Endodermal cell (in vitro differentiated cells): ENCODE measurements at regions not wholly inside any gene's neighbourhood (a gene's known extent, or its start where the extent isn't known, plus 50 kb on each side); places are given as distances from the start of the nearest gene placed in this dataset.

Experiments
- DNase-seq: peaks from one replicate; pipeline ENCODE4 v3.0.0-alpha.2; 2017
- H3K27ac ChIP-seq: 2 replicates; pipeline ENCODE4 v1.5.1; 2013; ENCODE audit warnings: mild to moderate bottlenecking, low read depth, low read length, moderate library complexity
- H3K27me3 ChIP-seq: 2 replicates; pipeline ENCODE4 v1.6.1; 2013; ENCODE audit warnings: mild to moderate bottlenecking, low read length, moderate library complexity; ENCODE audit not compliant: insufficient read depth, control insufficient read depth, poor library complexity, severe bottlenecking
- H3K36me3 ChIP-seq: 2 replicates; pipeline ENCODE4 v1.7.0; 2013; ENCODE audit warnings: mild to moderate bottlenecking, low read length, moderate library complexity; ENCODE audit not compliant: control insufficient read depth, insufficient read depth
- H3K4me1 ChIP-seq: one replicate; pipeline ENCODE4 v1.7.0; 2013; ENCODE audit warnings: low read length; ENCODE audit not compliant: control insufficient read depth, insufficient read depth
- H3K4me3 ChIP-seq: 2 replicates; pipeline ENCODE4 v1.5.1; 2013; ENCODE audit warnings: mild to moderate bottlenecking, low read length, moderate library complexity
- H3K9ac ChIP-seq: 2 replicates; pipeline ENCODE4 v1.6.1; 2013; ENCODE audit warnings: mild to moderate bottlenecking, low read length, moderate library complexity; ENCODE audit not compliant: poor library complexity, severe bottlenecking; ENCODE audit errors: extremely low read depth
- H3K9me3 ChIP-seq: 2 replicates; pipeline ENCODE4 v1.6.1; 2013; ENCODE audit warnings: mild to moderate bottlenecking, low read length, moderate library complexity; ENCODE audit not compliant: control insufficient read depth
- H3K27ac Mint-ChIP-seq: 2 replicates; pipeline ENCODE4 v1.8.0; 2020; ENCODE audit warnings: mixed read lengths
- H3K27me3 Mint-ChIP-seq: 2 replicates; pipeline ENCODE4 v1.8.0; 2021; ENCODE audit warnings: mild to moderate bottlenecking, mixed read lengths; ENCODE audit not compliant: insufficient read depth
- H3K36me3 Mint-ChIP-seq: 2 replicates; pipeline ENCODE4 v1.8.0; 2020; ENCODE audit warnings: low read depth, mixed read lengths
- H3K4me1 Mint-ChIP-seq: 2 replicates; pipeline ENCODE4 v1.8.0; 2020; ENCODE audit warnings: mixed read lengths
- H3K4me3 Mint-ChIP-seq: 2 replicates; pipeline ENCODE4 v1.8.0; 2020; ENCODE audit warnings: mild to moderate bottlenecking, moderate library complexity, mixed read lengths
- H3K9me3 Mint-ChIP-seq: 2 replicates; pipeline ENCODE4 v1.8.0; 2020; ENCODE audit warnings: mild to moderate bottlenecking, mixed read lengths
- WGBS, 2 experiments: methylation state at CpG; one replicate each; pipeline versions ENCODE4 v1.1.5 to v1.1.7; 2013; ENCODE audit warnings: missing lambda C conversion rate in 2 of 2, mixed read lengths in 1 of 2; ENCODE audit not compliant: insufficient coverage in 1 of 2, insufficient read length in 1 of 2; 5-methylcytosine and 5-hydroxymethylcytosine counted together
- TF ChIP-seq, protein P1 (sequence below): fragments of 200-600 bp; sonication (generic); conservative IDR thresholded peaks from 2 replicates; pipeline ENCODE4 v1.5.0; 2021; ENCODE audit warnings: antibody characterized with exemption, mild to moderate bottlenecking

DNA sequence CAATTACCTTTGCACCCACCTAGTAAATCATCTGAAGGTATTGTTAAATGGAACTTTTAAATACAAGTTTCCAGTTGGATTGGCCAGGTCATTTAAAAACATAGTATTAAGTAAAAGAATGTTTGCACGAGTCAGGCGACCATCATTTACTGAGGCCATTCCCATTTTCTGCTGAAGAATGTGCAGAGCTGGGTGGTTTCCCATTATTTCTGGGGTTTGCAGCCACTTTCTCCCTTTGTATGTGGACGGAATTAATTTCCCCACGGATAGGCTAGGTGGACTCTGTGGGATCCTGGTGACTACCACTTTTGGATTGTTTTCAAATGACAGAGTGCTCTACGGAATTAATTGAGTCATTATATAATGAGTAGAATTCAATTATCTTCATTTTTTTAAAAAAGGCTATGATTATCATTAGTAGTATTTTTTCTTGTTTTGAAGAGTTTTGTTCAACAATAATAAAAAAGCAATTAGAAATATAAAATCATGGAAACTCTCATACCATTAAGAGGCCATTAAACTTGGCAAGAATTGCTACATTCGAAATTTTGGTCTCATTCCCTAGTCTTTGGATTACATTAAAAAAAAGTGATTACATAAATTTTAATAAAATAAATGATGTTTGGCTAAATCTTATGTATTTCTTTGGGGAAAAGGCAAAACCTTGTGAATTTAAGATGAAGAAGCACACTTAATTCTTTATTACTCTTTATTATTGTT lies 120.4 kb upstream of the FZD8 start:
- 93 to 96% methylated on average over 2 to 4 of the region's 6 CpGs for WGBS, 2 experiments
- peaks cover 9% of the 10 kb centered on the region for H3K27me3 Mint-ChIP-seq
- H3K4me3 Mint-ChIP-seq, result no peak overlapping the region

DNA sequence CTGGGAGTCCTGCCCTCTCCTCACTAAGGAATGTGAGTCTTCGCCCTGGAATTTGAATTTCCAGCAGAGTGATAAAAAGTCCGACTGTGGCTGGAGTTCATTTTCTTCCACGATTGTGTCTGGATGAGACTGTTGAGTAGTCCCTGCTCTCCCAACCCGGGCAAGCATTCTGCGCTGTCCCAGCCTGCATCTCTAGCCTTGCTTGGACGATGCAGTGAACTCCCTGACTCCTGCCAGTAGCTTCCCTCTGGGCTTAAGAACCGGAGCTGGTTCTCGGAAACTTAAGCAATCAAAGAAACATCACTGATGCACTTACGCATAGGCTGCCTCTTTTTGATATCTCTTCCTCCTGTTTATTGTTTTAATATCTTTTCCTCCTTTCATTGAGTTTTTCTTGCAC lies 116.0 kb upstream of the FZD8 start:
- DNase-seq, result no peak
- no peaks in the 10 kb centered on the region for H3K4me1 ChIP-seq
- WGBS, 2 experiments, result 91 to 95% methylated on average over 7 to 9 of the region's 9 CpGs
- H3K36me3 Mint-ChIP-seq, result peaks cover 2% of the 10 kb centered on the region
- H3K4me1 Mint-ChIP-seq, result peaks cover 11% of the 10 kb centered on the region
- H3K9me3 Mint-ChIP-seq, result peaks cover 12% of the 10 kb centered on the region
- H3K27me3 Mint-ChIP-seq, result peaks cover 9% of the 10 kb centered on the region
- peaks cover 8% of the 10 kb centered on the region for H3K9me3 ChIP-seq
- no peak overlapping the region for H3K9ac ChIP-seq
- no peak overlapping the region for H3K27ac Mint-ChIP-seq
- H3K4me3 ChIP-seq, result no peak overlapping the region
- no peaks in the 10 kb centered on the region for H3K27me3 ChIP-seq
- no peak overlapping the region for H3K4me3 Mint-ChIP-seq
- TF ChIP-seq, protein P1, sequence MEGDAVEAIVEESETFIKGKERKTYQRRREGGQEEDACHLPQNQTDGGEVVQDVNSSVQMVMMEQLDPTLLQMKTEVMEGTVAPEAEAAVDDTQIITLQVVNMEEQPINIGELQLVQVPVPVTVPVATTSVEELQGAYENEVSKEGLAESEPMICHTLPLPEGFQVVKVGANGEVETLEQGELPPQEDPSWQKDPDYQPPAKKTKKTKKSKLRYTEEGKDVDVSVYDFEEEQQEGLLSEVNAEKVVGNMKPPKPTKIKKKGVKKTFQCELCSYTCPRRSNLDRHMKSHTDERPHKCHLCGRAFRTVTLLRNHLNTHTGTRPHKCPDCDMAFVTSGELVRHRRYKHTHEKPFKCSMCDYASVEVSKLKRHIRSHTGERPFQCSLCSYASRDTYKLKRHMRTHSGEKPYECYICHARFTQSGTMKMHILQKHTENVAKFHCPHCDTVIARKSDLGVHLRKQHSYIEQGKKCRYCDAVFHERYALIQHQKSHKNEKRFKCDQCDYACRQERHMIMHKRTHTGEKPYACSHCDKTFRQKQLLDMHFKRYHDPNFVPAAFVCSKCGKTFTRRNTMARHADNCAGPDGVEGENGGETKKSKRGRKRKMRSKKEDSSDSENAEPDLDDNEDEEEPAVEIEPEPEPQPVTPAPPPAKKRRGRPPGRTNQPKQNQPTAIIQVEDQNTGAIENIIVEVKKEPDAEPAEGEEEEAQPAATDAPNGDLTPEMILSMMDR, result no peak
- no peaks in the 10 kb centered on the region for H3K36me3 ChIP-seq
- no peak overlapping the region for H3K27ac ChIP-seq

More for the DNA sequence above, 120.4 kb upstream of the FZD8 start:
- Mint-ChIP-seq H3K27ac (no peak overlapping the region), H3K4me1 (peaks cover 17% of the 10 kb centered on the region), H3K36me3 (peaks cover 2% of the 10 kb centered on the region), H3K9me3 (peaks cover 12% of the 10 kb centered on the region)
- H3K27ac ChIP-seq, result no peak overlapping the region
- no peak for DNase-seq
- TF ChIP-seq, protein P1, result no peak
- no peak overlapping the region for H3K9ac ChIP-seq
- H3K4me1 ChIP-seq, result no peaks in the 10 kb centered on the region
- H3K27me3 ChIP-seq, result no peaks in the 10 kb centered on the region
- no peak overlapping the region for H3K4me3 ChIP-seq
- peaks cover 8% of the 10 kb centered on the region for H3K9me3 ChIP-seq
- H3K36me3 ChIP-seq, result no peaks in the 10 kb centered on the region

DNA sequence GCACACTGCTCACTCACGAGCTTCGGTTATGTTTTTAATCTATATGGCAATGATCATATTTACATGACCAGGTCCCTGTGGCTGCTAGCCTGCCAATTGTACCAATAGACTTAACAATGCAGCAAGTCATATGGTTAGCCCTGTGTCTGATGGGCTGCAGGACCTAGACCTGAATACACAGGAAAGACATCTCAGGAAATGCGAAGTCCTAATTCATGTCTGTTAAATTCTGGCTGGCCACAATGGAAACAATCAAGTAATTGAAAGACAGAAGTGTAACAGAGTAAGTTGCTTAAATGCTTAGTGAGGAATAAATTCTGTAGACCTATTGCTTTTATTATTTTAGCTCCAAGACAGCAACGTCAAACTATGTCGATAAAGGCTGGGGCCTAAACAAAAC lies 112.4 kb upstream of the FZD8 start:
- 93 to 94% methylated on average over 4 to 5 of the region's 5 CpGs for WGBS, 2 experiments
- Mint-ChIP-seq H3K27ac (no peak overlapping the region), H3K4me3 (no peak overlapping the region), H3K36me3 (no peaks in the 10 kb centered on the region), H3K4me1 (peaks cover 27% of the 10 kb centered on the region), H3K9me3 (peaks cover 7% of the 10 kb centered on the region), H3K27me3 (peaks cover 4% of the 10 kb centered on the region)
- no peaks in the 10 kb centered on the region for H3K4me1 ChIP-seq
- H3K36me3 ChIP-seq, result no peaks in the 10 kb centered on the region
- no peak overlapping the region for H3K9ac ChIP-seq
- no peaks in the 10 kb centered on the region for H3K27me3 ChIP-seq
- no peak for DNase-seq
- TF ChIP-seq, protein P1, result no peak
- H3K4me3 ChIP-seq, result no peak overlapping the region
- H3K27ac ChIP-seq, result no peak overlapping the region
- H3K9me3 ChIP-seq, result peaks cover 8% of the 10 kb centered on the region
